ENCODE measurements at regions not wholly inside any gene's neighbourhood (a gene's known extent, or its start where the extent isn't known, plus 50 kb on each side); places are given as distances from the start of the nearest gene placed in this dataset.

- TF ChIP-seq CTCF (IDR thresholded peaks at IDR 0.05; ENCODE audit: borderline replicate concordance, extremely low read depth, low read length, poor library complexity, severe bottlenecking) (no peak), EZH2 (IDR thresholded peaks at IDR 0.05; ENCODE audit: borderline replicate concordance, low read depth, low read length, severe bottlenecking) (no peak)
Observed at GRCh38 chrX:12007881-12008280, 130.4 kb upstream of the FRMPD4 start.

All from DND-41 (cell line).